Gastroesophageal sphincter (tissue), 3 donors: ENCODE measurements at regions not wholly inside any gene's neighbourhood (a gene's known extent, or its start where the extent isn't known, plus 50 kb on each side); places are given as distances from the start of the nearest gene placed in this dataset.

ENCODE experiments used
- CTCF ChIP-seq, 4 experiments: fragments of 200-600 bp in 2 of 4; fragments of 450-650 bp in 2 of 4; sonication (generic) in 1 of 4; IDR thresholded peaks; one replicate each; pipeline ENCODE4 v1.5.1; 2017 to 2019; ENCODE audit warnings: antibody characterized with exemption in 4 of 4, mild to moderate bottlenecking in 2 of 4, moderate library complexity in 2 of 4
- EP300 ChIP-seq: sonication (generic); formaldehyde crosslinking; IDR thresholded peaks from one replicate; pipeline ENCODE4 v1.6.1; 2017; ENCODE audit warnings: antibody characterized with exemption, mild to moderate bottlenecking
- POLR2AphosphoS5 ChIP-seq: sonication (generic); formaldehyde crosslinking; IDR thresholded peaks from one replicate; pipeline ENCODE4 v1.6.1; 2017; ENCODE audit warnings: antibody characterized with exemption

GRCh38 chr10:4107285-4107851 is 322.4 kb upstream of the KLF6 start:
- TF ChIP-seq CTCF (IDR thresholded peaks at IDR 0.05): no peak
- no peak for TF ChIP-seq EP300
- no peak for TF ChIP-seq POLR2AphosphoS5
